SU-DHL-6 (cell line): ENCODE measurements at regions not wholly inside any gene's neighbourhood (a gene's known extent, or its start where the extent isn't known, plus 50 kb on each side); places are given as distances from the start of the nearest gene placed in this dataset.

Experiments used
- H2AFZ ChIP-seq: fragments of 200-600 bp; sonication (generic); 2 replicates; pipeline ENCODE4 v1.6.1; 2014; ENCODE audit warnings: low read depth, mild to moderate bottlenecking, moderate library complexity, mixed read lengths, antibody characterized with exemption, low read length; ENCODE audit not compliant: severe bottlenecking
- H3F3A ChIP-seq: fragments of 200-600 bp; shearing (Covaris generic); 2 replicates; pipeline ENCODE4 v1.6.0; 2016; ENCODE audit warnings: antibody characterized with exemption, mild to moderate bottlenecking; ENCODE audit not compliant: insufficient read depth
- H3K27ac ChIP-seq: fragments of 200-600 bp; sonication (generic); 2 replicates; pipeline ENCODE4 v1.5.1; 2016; ENCODE audit warnings: low read depth, mild to moderate bottlenecking, low read length, moderate library complexity, mixed read lengths
- H3K27me3 ChIP-seq: fragments of 200-600 bp; sonication (generic), shearing (Covaris generic); 2 replicates; pipeline ENCODE4 v1.6.0; 2014; ENCODE audit warnings: mild to moderate bottlenecking, low read length
- H3K36me3 ChIP-seq: fragments of 200-600 bp; sonication (generic); 2 replicates; pipeline ENCODE4 v1.6.1; 2014; ENCODE audit warnings: mild to moderate bottlenecking, low read length, mixed read lengths
- H3K4me2 ChIP-seq: fragments of 300-600, 200-600 bp; shearing (Covaris generic), sonication (generic); 2 replicates; pipeline ENCODE4 v1.6.0; 2014; ENCODE audit warnings: low read length, low read depth, mild to moderate bottlenecking; ENCODE audit not compliant: poor library complexity, severe bottlenecking
- H3K4me3 ChIP-seq: fragments of 200-600 bp; sonication (generic); 2 replicates; pipeline ENCODE4 v1.5.1; 2014; ENCODE audit warnings: antibody characterized with exemption, low read length, mild to moderate bottlenecking, mixed read lengths; ENCODE audit not compliant: insufficient read depth, poor library complexity, severe bottlenecking
- H3K79me2 ChIP-seq: fragments of 200-600 bp; sonication (generic); 2 replicates; pipeline ENCODE4 v1.6.1; 2014; ENCODE audit warnings: mild to moderate bottlenecking, low read length, moderate library complexity; ENCODE audit not compliant: insufficient read depth
- H3K9ac ChIP-seq: fragments of 200-600 bp; sonication (generic); 2 replicates; pipeline ENCODE4 v1.7.0; 2014; ENCODE audit warnings: mild to moderate bottlenecking, low read length
- H3K9me2 ChIP-seq: fragments of 200-600 bp; sonication (generic); replicated peaks from 2 replicates; pipeline ENCODE4 v1.6.1; 2014; ENCODE audit warnings: low read length; ENCODE audit not compliant: insufficient read depth
- H3K9me3 ChIP-seq: fragments of 200-600 bp; sonication (generic); 2 replicates; pipeline ENCODE4 v1.6.1; 2014; ENCODE audit warnings: low read length, mixed read lengths; ENCODE audit not compliant: insufficient read depth
- H4K20me1 ChIP-seq: fragments of 200-600 bp; sonication (generic); 2 replicates; pipeline ENCODE4 v1.6.1; 2014; ENCODE audit warnings: low read depth, mild to moderate bottlenecking, antibody characterized with exemption, low read length, moderate library complexity, mixed read lengths
- EZH2phosphoT487 ChIP-seq: fragments of 200-600 bp; sonication (generic), shearing (Covaris generic); conservative IDR thresholded peaks from 2 replicates; pipeline ENCODE4 v1.6.1; 2018; ENCODE audit warnings: mild to moderate bottlenecking, antibody characterized with exemption, low read length, moderate library complexity, mixed read lengths
- TF ChIP-seq, protein P1 (sequence below): fragments of 200-600 bp; sonication (generic); IDR thresholded peaks from one replicate; pipeline ENCODE4 v1.5.1; 2017; ENCODE audit warnings: antibody characterized with exemption, mild to moderate bottlenecking, low read length, moderate library complexity; ENCODE audit not compliant: insufficient read depth, poor library complexity, severe bottlenecking

DNA sequence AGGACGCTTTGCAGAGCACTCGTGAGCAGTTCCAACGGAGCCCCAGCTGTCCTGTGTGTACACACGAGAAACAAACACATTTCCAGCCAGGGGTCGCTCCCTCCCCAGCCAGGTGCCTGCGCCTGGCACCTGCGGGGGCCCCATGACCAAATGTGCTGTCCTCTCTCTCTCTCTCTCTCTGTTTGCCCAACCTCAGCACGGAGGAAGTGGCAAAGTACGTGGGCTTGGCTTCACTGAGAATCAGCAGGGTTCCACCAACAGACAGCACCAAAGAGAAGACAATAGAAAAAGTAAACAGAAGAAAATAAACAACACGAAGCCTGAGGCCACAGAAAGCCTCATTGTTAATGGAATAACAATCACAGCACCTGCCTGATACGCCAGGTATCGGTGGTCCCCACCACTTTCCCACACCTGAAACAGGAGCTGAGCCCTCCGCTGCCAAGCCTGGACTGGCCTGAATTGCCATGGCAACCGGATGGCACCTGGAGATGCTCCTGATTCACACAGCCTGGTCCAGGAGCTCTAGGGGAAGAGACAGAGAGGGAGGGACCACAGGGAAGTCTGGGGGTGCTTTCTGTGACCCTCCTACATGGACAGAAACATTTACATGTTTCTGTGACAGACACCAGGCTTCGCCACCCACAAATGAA lies 103.9 kb upstream of the CACNA1A start:
- H3K4me2 ChIP-seq: no peak overlapping the region
- no peak overlapping the region for H3K4me3 ChIP-seq
- no peaks in the 10 kb centered on the region for H3K27me3 ChIP-seq
- TF ChIP-seq, protein P1, sequence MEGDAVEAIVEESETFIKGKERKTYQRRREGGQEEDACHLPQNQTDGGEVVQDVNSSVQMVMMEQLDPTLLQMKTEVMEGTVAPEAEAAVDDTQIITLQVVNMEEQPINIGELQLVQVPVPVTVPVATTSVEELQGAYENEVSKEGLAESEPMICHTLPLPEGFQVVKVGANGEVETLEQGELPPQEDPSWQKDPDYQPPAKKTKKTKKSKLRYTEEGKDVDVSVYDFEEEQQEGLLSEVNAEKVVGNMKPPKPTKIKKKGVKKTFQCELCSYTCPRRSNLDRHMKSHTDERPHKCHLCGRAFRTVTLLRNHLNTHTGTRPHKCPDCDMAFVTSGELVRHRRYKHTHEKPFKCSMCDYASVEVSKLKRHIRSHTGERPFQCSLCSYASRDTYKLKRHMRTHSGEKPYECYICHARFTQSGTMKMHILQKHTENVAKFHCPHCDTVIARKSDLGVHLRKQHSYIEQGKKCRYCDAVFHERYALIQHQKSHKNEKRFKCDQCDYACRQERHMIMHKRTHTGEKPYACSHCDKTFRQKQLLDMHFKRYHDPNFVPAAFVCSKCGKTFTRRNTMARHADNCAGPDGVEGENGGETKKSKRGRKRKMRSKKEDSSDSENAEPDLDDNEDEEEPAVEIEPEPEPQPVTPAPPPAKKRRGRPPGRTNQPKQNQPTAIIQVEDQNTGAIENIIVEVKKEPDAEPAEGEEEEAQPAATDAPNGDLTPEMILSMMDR: no peak
- TF ChIP-seq EZH2phosphoT487: no peak
- no peaks in the 10 kb centered on the region for H3F3A ChIP-seq
- H3K9me2 ChIP-seq: no peaks in the 10 kb centered on the region
- H3K9me3 ChIP-seq: no peaks in the 10 kb centered on the region
- H2AFZ ChIP-seq: no peak overlapping the region
- H4K20me1 ChIP-seq: no peaks in the 10 kb centered on the region
- H3K27ac ChIP-seq: no peak overlapping the region
- H3K36me3 ChIP-seq: no peaks in the 10 kb centered on the region
- no peaks in the 10 kb centered on the region for H3K79me2 ChIP-seq
- H3K9ac ChIP-seq: no peak overlapping the region

DNA sequence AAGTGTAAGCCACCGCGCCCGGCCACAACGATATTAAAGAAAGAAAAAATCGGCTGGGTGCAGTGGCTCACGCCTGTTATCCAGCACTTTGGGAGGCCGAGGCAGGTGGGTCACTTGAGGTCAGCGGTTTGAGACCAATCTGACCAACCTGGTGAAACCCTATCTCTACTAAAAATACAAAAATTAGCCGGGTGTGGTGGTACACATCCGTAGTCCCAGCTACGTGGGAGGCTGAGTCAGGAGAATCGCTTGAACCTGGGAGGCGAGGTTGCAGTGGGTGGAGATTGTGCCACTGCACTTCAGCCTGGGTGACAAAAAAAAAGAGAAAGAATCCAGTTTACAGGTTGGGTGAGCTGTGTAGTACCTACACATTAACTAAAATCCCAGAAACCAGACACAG lies 99.9 kb upstream of the CACNA1A start:
- Histone ChIP-seq H3K27ac (no peak overlapping the region), H3K36me3 (no peaks in the 10 kb centered on the region), H3K27me3 (no peaks in the 10 kb centered on the region), H3K9ac (no peak overlapping the region), H4K20me1 (no peaks in the 10 kb centered on the region), H3K4me2 (no peak overlapping the region), H3F3A (no peaks in the 10 kb centered on the region), H3K9me2 (no peaks in the 10 kb centered on the region), H3K79me2 (no peaks in the 10 kb centered on the region), H2AFZ (no peak overlapping the region), H3K4me3 (no peak overlapping the region), H3K9me3 (no peaks in the 10 kb centered on the region)
- no peak for TF ChIP-seq EZH2phosphoT487
- TF ChIP-seq, protein P1: no peak

DNA sequence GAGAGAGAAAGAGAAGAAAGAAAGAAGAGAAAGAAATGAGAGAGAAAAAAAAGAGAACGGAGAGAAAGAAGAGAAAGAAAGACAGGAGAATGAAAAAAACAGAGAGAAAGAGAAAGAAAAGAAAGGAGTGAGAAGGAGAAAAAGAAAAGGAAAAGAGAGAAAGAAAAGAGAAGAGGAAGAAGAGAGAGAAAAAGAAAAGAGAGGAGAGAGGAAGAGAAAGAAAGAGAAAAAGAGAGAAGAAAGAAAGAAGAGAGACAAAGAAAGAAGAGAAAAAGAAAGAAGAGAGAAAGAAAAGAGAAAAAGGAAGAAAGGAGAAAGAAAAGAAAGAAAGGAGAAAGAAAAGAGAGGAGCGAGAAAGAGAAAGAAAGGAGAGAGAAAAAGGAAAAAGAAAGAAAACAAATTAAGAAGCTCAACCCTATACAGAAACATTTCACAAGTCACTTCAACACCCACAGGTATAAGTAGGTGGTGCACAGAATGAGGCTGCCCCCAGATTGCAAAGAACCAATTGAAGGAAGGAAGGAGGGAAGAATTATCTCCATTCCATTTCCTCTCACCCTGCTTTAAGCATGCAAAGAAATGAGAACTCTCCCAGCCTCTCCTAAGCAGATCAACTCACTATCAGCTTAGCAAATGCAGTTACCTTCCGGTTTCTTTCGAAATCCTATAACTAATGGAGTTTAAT lies 98.8 kb upstream of the CACNA1A start:
- Histone ChIP-seq H3K79me2 (no peaks in the 10 kb centered on the region), H3K27ac (no peak overlapping the region), H3K4me3 (no peak overlapping the region), H3K9me2 (no peaks in the 10 kb centered on the region), H3K4me2 (no peak overlapping the region), H3F3A (no peaks in the 10 kb centered on the region), H3K36me3 (no peaks in the 10 kb centered on the region), H3K9me3 (no peaks in the 10 kb centered on the region), H3K27me3 (no peaks in the 10 kb centered on the region), H2AFZ (no peak overlapping the region), H4K20me1 (no peaks in the 10 kb centered on the region), H3K9ac (no peak overlapping the region)
- TF ChIP-seq, protein P1: no peak
- no peak for TF ChIP-seq EZH2phosphoT487
